Fibroblast of gingiva (primary cell): ENCODE measurements at regions not wholly inside any gene's neighbourhood (a gene's known extent, or its start where the extent isn't known, plus 50 kb on each side); places are given as distances from the start of the nearest gene placed in this dataset.

Source experiments
- DNase-seq: peaks from one replicate; pipeline ENCODE4 v3.0.0-alpha.2; 2011; ENCODE audit warnings: low read depth

- DNase-seq = no peak
Observed at GRCh38 chr15:97350813-97351212, 609.7 kb upstream of the ARRDC4 start.

- DNase-seq = no peak
Observed at GRCh38 chr15:97383516-97383915, 577.0 kb upstream of the ARRDC4 start.

GRCh38 chr15:97386940-97387339 lies 573.6 kb upstream of the ARRDC4 start:
- no peak for DNase-seq

- DNase-seq = no peak
Observed at GRCh38 chr15:97401195-97401594, 559.3 kb upstream of the ARRDC4 start.

GRCh38 chr15:97401970-97402369 lies 558.5 kb upstream of the ARRDC4 start:
- DNase-seq = no peak

GRCh38 chr15:97406841-97407240 lies 553.7 kb upstream of the ARRDC4 start:
- no peak for DNase-seq

- no peak for DNase-seq
Observed at GRCh38 chr15:97410897-97411575, 549.5 kb upstream of the ARRDC4 start.

GRCh38 chr15:97420130-97420529 lies 540.4 kb upstream of the ARRDC4 start:
- no peak for DNase-seq

GRCh38 chr15:97425596-97425995 lies 534.9 kb upstream of the ARRDC4 start:
- no peak for DNase-seq

GRCh38 chr15:97443101-97443500 lies 517.4 kb upstream of the ARRDC4 start:
- DNase-seq = no peak

GRCh38 chr15:97446138-97446537 lies 514.4 kb upstream of the ARRDC4 start:
- no peak for DNase-seq

- DNase-seq = no peak
Observed at GRCh38 chr15:97456521-97457202, 503.8 kb upstream of the ARRDC4 start.

GRCh38 chr15:97457203-97457847 lies 503.2 kb upstream of the ARRDC4 start:
- no peak for DNase-seq

- DNase-seq = no peak
Observed at GRCh38 chr15:97459771-97460170, 500.7 kb upstream of the ARRDC4 start.

- no peak for DNase-seq
Observed at GRCh38 chr15:97461226-97461625, 499.3 kb upstream of the ARRDC4 start.

- no peak for DNase-seq
Observed at GRCh38 chr15:97463696-97464095, 496.8 kb upstream of the ARRDC4 start.

GRCh38 chr15:97470417-97470816 lies 490.1 kb upstream of the ARRDC4 start:
- DNase-seq = no peak

- DNase-seq = no peak
Observed at GRCh38 chr15:97473627-97474026, 486.9 kb upstream of the ARRDC4 start.

- DNase-seq = no peak
Observed at GRCh38 chr15:97479957-97480356, 480.5 kb upstream of the ARRDC4 start.

GRCh38 chr15:97482521-97482920 lies 478.0 kb upstream of the ARRDC4 start:
- DNase-seq = no peak

- no peak for DNase-seq
Observed at GRCh38 chr15:97483232-97483631, 477.3 kb upstream of the ARRDC4 start.

- DNase-seq = no peak
Observed at GRCh38 chr15:97490429-97490828, 470.1 kb upstream of the ARRDC4 start.

- no peak for DNase-seq
Observed at GRCh38 chr15:97501291-97501690, 459.2 kb upstream of the ARRDC4 start.
